PC-9 (cell line): ENCODE measurements at regions not wholly inside any gene's neighbourhood (a gene's known extent, or its start where the extent isn't known, plus 50 kb on each side); places are given as distances from the start of the nearest gene placed in this dataset.
"Not testable (repeated sequence)": the region's sequence is repeated elsewhere in the genome, so short reads cannot be mapped to it uniquely, and the experiment has no call there.

Experiments
- CTCF ChIP-seq: fragments of 200-600 bp; sonication (generic); conservative IDR thresholded peaks from 2 replicates; pipeline ENCODE4 v1.6.1; 2017; ENCODE audit warnings: mixed run types, antibody characterized with exemption, mild to moderate bottlenecking, moderate library complexity
- EZH2 ChIP-seq: fragments of 200-600 bp; sonication (generic); IDR thresholded peaks from 2 replicates; pipeline ENCODE4 v1.8.0; 2017; ENCODE audit warnings: antibody characterized with exemption, low read depth

- not testable (repeated sequence) for TF ChIP-seq EZH2, CTCF
These were observed 523.9 kb downstream of the KCNH5 start for GRCh38 chr14:62521309-62521708.
